GM12875 (cell line): ENCODE measurements at regions not wholly inside any gene's neighbourhood (a gene's known extent, or its start where the extent isn't known, plus 50 kb on each side); places are given as distances from the start of the nearest gene placed in this dataset.

ENCODE experiments used
- H3K4me3 ChIP-seq: one replicate; pipeline ENCODE4 v1.5.1; 2011; ENCODE audit warnings: low read depth, low read length, control low read depth
- TF ChIP-seq, protein P1 (sequence below): IDR thresholded peaks from 2 replicates; pipeline ENCODE4 v1.5.1; 2011; ENCODE audit warnings: low read depth, mild to moderate bottlenecking, control low read depth, inconsistent platforms, low read length, moderate library complexity, borderline replicate concordance; ENCODE audit not compliant: insufficient read depth

DNA sequence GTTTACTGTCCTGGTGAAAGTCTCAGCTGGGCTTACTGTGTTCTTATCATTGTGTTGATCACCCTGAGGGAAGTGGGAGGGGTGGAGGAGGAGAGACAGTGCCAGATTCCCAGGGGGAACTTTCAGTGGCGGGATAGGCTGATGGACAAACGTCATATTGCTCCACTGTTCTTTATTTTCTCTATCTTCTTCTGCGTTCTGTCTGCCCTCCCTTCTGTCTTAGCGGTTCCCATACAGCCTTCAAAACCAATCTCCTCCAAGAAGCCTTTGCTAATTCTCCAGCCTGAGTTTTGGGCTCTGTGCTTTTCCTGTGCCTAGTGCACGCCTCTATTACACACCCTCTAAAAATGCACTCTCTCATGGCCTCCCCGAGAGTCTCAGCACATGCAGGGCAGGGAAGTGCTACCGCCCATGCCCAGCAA lies 448.7 kb upstream of the FAT1 start:
- H3K4me3 ChIP-seq = no peak overlapping the region
- TF ChIP-seq, protein P1, sequence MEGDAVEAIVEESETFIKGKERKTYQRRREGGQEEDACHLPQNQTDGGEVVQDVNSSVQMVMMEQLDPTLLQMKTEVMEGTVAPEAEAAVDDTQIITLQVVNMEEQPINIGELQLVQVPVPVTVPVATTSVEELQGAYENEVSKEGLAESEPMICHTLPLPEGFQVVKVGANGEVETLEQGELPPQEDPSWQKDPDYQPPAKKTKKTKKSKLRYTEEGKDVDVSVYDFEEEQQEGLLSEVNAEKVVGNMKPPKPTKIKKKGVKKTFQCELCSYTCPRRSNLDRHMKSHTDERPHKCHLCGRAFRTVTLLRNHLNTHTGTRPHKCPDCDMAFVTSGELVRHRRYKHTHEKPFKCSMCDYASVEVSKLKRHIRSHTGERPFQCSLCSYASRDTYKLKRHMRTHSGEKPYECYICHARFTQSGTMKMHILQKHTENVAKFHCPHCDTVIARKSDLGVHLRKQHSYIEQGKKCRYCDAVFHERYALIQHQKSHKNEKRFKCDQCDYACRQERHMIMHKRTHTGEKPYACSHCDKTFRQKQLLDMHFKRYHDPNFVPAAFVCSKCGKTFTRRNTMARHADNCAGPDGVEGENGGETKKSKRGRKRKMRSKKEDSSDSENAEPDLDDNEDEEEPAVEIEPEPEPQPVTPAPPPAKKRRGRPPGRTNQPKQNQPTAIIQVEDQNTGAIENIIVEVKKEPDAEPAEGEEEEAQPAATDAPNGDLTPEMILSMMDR = no peak

DNA sequence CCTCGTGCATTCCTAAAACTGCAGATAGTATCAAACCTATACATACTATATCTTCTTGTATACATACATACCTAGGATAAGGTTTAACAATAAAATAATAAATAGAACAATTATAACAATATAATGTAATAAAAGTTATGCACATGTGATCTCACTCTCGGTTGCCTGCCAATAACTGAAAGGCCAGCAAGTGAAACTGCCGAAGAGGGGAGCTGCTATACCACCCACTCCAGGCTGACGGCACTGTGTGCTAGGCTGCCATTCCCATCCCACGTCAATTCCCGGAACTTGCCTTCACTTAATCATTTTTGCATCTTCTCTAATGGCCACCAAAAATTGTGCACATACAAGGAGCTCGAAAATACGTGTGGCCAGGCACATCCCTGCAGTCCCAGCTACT lies 451.1 kb upstream of the FAT1 start:
- TF ChIP-seq, protein P1 = no peak
- H3K4me3 ChIP-seq = no peak overlapping the region

DNA sequence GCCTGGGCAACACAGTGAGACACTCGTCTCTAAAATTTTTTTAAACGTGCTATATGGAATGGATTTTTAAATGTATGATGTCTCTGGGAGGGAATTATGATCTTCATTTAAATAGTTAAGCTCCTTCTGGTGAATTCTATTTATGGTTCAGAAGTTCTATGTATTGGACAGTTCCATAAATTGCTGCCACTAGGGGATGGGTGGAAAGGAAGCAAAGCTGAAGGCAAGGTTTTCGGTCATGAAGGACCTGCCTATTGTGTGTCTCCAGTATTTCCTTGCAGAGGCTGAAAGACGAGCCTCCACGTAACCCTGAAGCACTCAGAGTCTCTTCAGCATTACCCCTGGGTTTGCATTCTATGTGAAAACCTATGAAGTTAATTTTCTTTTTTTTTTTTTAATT lies 451.5 kb upstream of the FAT1 start:
- no peak overlapping the region for H3K4me3 ChIP-seq
- TF ChIP-seq, protein P1 = no peak

DNA sequence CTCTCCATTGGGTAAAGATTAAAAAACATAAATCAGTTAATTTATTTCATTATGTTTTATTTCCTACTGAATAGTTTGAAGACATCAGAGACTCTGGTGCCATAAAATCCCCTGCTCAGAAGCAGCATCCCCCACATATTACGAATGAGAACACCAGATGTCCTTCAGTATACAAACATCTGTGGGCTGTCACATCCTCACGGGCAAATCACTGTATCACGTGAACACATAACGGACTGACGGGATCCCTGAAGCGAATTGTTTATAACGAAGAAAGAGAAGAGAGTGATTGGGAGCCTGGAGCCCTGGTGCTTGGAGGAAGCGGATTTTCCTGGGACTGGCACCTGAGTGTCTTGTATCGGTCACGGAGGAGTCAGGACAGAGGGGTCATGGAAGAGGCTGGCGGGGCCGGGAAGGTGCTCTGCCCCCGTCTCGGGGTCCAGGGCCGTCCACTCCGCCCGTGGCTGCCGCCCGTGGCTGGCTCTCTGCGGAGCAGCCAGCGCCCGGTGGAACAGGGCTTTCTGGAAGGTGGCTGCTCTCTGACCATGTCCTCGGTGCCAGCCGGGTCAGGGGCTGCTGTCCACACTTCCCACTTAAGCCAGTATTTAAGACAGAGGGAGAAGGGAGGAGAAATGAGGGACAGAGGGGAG lies 452.7 kb upstream of the FAT1 start:
- TF ChIP-seq, protein P1 = no peak
- H3K4me3 ChIP-seq = no peak overlapping the region

DNA sequence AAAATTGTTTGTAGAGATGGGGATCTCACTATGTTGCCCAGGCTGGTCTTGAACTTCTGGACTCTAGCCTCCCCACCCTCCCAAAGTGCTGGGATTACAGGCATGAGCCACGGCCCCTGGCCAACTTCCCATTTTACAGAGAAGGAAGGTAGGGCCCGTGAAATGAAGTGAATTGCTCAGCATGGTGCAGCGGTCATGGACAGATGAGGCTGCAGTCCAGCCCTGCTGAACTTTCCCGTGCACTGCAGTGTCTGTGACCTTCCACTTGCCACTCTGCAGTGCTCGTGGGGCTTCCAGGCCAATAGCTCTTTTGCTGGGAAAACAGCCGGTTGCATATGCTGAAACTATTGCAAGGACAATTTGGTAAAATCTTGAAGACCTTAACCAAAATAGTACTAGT lies 454.4 kb upstream of the FAT1 start:
- no peak overlapping the region for H3K4me3 ChIP-seq
- TF ChIP-seq, protein P1 = no peak

DNA sequence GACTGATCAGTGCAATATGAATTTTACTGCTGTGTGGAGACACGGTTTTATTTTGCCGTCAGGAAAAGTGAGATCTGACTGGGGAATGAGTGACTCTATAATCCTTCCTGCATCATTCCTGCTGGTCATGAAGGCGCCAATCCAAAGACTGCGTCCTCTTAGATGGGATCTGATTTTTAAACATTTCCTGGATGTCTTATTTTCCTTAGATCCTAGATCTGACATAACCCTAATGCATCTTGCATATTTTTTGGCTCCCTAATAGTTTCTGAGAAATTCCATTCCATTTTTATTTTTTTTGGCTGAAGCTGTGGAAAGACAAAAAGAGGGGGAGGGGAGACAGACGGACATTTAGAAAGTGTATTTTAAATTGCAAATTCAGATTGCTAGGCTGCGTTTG lies 454.9 kb upstream of the FAT1 start:
- no peak overlapping the region for H3K4me3 ChIP-seq
- TF ChIP-seq, protein P1 = no peak
